IMR-90 (cell line): ENCODE measurements at regions not wholly inside any gene's neighbourhood (a gene's known extent, or its start where the extent isn't known, plus 50 kb on each side); places are given as distances from the start of the nearest gene placed in this dataset.

ENCODE experiments used
- ATAC-seq: fragments of 200-7000 bp; cut with Tn5 transposase; 2 replicates; pipeline ENCODE4 v1.9.1; 2020; ENCODE audit warnings: low read depth, mild to moderate bottlenecking, moderate library complexity
- BruUV-seq: library from RNA; stranded (reverse); fragments of 400-500 nt; replicated peaks from 2 replicates; lab custom pipeline; 2021; lab: Mats Ljungman, UMichigan
- CTCF ChIA-PET: fragments of 300-600 bp; formaldehyde crosslinking; extraction: SDS; loops from one replicate; lab custom pipeline; 2021; ENCODE audit warnings: antibody characterized with exemption; lab: Yijun Ruan, JAX
- POLR2A ChIA-PET: fragments of 300-600 bp; sonication (Branson Sonifier 250); formaldehyde crosslinking; loops from one replicate; lab custom pipeline; 2022; ENCODE audit warnings: antibody characterized with exemption; ENCODE audit not compliant: unreplicated experiment; lab: Charles Lee
- DNase-seq: peaks from one replicate; pipeline ENCODE4 v3.0.0; 2013
- H2AFZ ChIP-seq: replicated peaks from 2 replicates; pipeline ENCODE3; 2013; ENCODE audit warnings: low read length, mild to moderate bottlenecking; ENCODE audit not compliant: poor library complexity
- H2AK5ac ChIP-seq: 2 replicates; pipeline ENCODE4 v1.6.1; 2013; ENCODE audit warnings: low read depth, low read length, inconsistent platforms
- H2AK9ac ChIP-seq: replicated peaks from 2 replicates; pipeline ENCODE3; 2013; ENCODE audit warnings: mild to moderate bottlenecking, low read depth, low read length, moderate library complexity; ENCODE audit not compliant: poor library complexity
- H2BK120ac ChIP-seq: 2 replicates; pipeline ENCODE4 v1.6.1; 2013; ENCODE audit warnings: low read depth, low read length, inconsistent platforms
- H2BK15ac ChIP-seq: 3 replicates; pipeline ENCODE4 v1.6.1; 2013; ENCODE audit warnings: low read depth, low read length, inconsistent platforms
- H2BK20ac ChIP-seq: 2 replicates; pipeline ENCODE4 v1.6.1; 2013; ENCODE audit warnings: low read depth, mild to moderate bottlenecking, inconsistent platforms, low read length, moderate library complexity
- H2BK5ac ChIP-seq: 2 replicates; pipeline ENCODE4 v1.6.1; 2013; ENCODE audit warnings: mild to moderate bottlenecking, low read depth, low read length, inconsistent platforms; ENCODE audit not compliant: poor library complexity, severe bottlenecking
- H3K14ac ChIP-seq: replicated peaks from 2 replicates; pipeline ENCODE4 v1.6.1; 2013; ENCODE audit warnings: low read depth, low read length, inconsistent platforms
- H3K18ac ChIP-seq: 2 replicates; pipeline ENCODE4 v1.6.1; 2013; ENCODE audit warnings: low read depth, low read length, control low read depth
- H3K23ac ChIP-seq: 2 replicates; pipeline ENCODE4 v1.6.1; 2013; ENCODE audit warnings: low read depth, low read length, inconsistent platforms
- H3K27ac ChIP-seq: 2 replicates; pipeline ENCODE4 v1.5.1; 2013; ENCODE audit warnings: mild to moderate bottlenecking, control low read depth, low read length; ENCODE audit not compliant: insufficient read depth
- H3K27me3 ChIP-seq: 2 replicates; pipeline ENCODE4 v1.6.1; 2013; ENCODE audit warnings: low read length; ENCODE audit not compliant: control insufficient read depth, insufficient read depth
- H3K36me3 ChIP-seq: 2 replicates; pipeline ENCODE4 v1.6.1; 2013; ENCODE audit warnings: low read length, mixed read lengths; ENCODE audit not compliant: control insufficient read depth, insufficient read depth
- H3K4ac ChIP-seq: 2 replicates; pipeline ENCODE4 v1.6.1; 2013; ENCODE audit warnings: low read depth, low read length, inconsistent platforms
- H3K4me1 ChIP-seq: 2 replicates; pipeline ENCODE4 v1.6.1; 2013; ENCODE audit warnings: low read length, mixed read lengths; ENCODE audit not compliant: control insufficient read depth, insufficient read depth
- H3K4me2 ChIP-seq: 2 replicates; pipeline ENCODE4 v1.6.1; 2013; ENCODE audit warnings: low read depth, mild to moderate bottlenecking, control low read depth, low read length, moderate library complexity
- H3K4me3 ChIP-seq: 2 replicates; pipeline ENCODE4 v1.5.1; 2013; ENCODE audit warnings: low read depth, mild to moderate bottlenecking, control low read depth, low read length, moderate library complexity; ENCODE audit not compliant: insufficient read depth
- H3K56ac ChIP-seq: 2 replicates; pipeline ENCODE4 v1.6.1; 2013; ENCODE audit warnings: low read length, inconsistent platforms; ENCODE audit not compliant: insufficient read depth; ENCODE audit errors: extremely low read depth
- H3K79me1 ChIP-seq, 2 experiments: 2 replicates each; pipeline ENCODE4 v1.6.1; 2013; ENCODE audit warnings: low read length in 2 of 2, inconsistent platforms in 1 of 2, low read depth in 1 of 2
- H3K9ac ChIP-seq: 2 replicates; pipeline ENCODE4 v1.6.1; 2013; ENCODE audit warnings: low read depth, low read length, control low read depth
- H3K9me1 ChIP-seq: 2 replicates; pipeline ENCODE4 v1.6.1; 2013; ENCODE audit warnings: low read length, inconsistent platforms; ENCODE audit not compliant: insufficient read depth
- H3K9me3 ChIP-seq: 2 replicates; pipeline ENCODE4 v1.6.1; 2013; ENCODE audit warnings: low read length; ENCODE audit not compliant: control insufficient read depth, insufficient read depth
- H4K20me1 ChIP-seq: 2 replicates; pipeline ENCODE4 v1.6.1; 2013; ENCODE audit warnings: low read length, inconsistent platforms; ENCODE audit not compliant: insufficient read depth
- H4K5ac ChIP-seq: 2 replicates; pipeline ENCODE4 v1.6.1; 2013; ENCODE audit warnings: mild to moderate bottlenecking, low read depth, low read length, control low read depth
- H4K8ac ChIP-seq, 2 experiments: 2 replicates each; pipeline ENCODE4 v1.6.1; 2013; ENCODE audit warnings: low read depth in 2 of 2, low read length in 2 of 2, control low read depth in 1 of 2, inconsistent platforms in 1 of 2
- H4K91ac ChIP-seq: 2 replicates; pipeline ENCODE4 v1.6.1; 2013; ENCODE audit warnings: low read depth, low read length, inconsistent platforms; ENCODE audit not compliant: insufficient read depth
- CEBPB ChIP-seq: IDR thresholded peaks from 2 replicates; pipeline ENCODE4 v1.6.1; 2012; ENCODE audit warnings: low read depth, low read length, improper control_type of control experiment
- CHD1 ChIP-seq: IDR thresholded peaks from 2 replicates; pipeline ENCODE4 v1.6.1; 2012; ENCODE audit warnings: low read depth, low read length, improper control_type of control experiment
- CTCF ChIP-seq: conservative IDR thresholded peaks from 2 replicates; pipeline ENCODE4 v1.5.1; 2012; ENCODE audit warnings: mild to moderate bottlenecking, low read depth, low read length, improper control_type of control experiment
- ELK1 ChIP-seq: fragments of 150-350 bp; IDR thresholded peaks from 2 replicates; pipeline ENCODE4 v1.6.1; 2016; ENCODE audit warnings: low read depth, mild to moderate bottlenecking, low read length, moderate library complexity, borderline replicate concordance
- FOS ChIP-seq: fragments of 150-350 bp; IDR thresholded peaks from 2 replicates; pipeline ENCODE4 v1.6.1; 2016; ENCODE audit warnings: low read depth, low read length
- MAFK ChIP-seq: IDR thresholded peaks from 2 replicates; pipeline ENCODE4 v1.6.1; 2012; ENCODE audit warnings: low read depth, low read length, improper control_type of control experiment
- MAZ ChIP-seq: IDR thresholded peaks from 2 replicates; pipeline ENCODE4 v1.6.1; 2012; ENCODE audit warnings: low read depth, mild to moderate bottlenecking, low read length, improper control_type of control experiment, moderate library complexity, borderline replicate concordance
- MXI1 ChIP-seq: IDR thresholded peaks from 2 replicates; pipeline ENCODE4 v1.6.1; 2012; ENCODE audit warnings: low read depth, mild to moderate bottlenecking, low read length, moderate library complexity, borderline replicate concordance
- NFE2L2 ChIP-seq: fragments of 150-350 bp; IDR thresholded peaks from 2 replicates; pipeline ENCODE4 v1.6.1; 2016; ENCODE audit warnings: low read depth, mild to moderate bottlenecking, low read length
- RAD21 ChIP-seq: IDR thresholded peaks from 2 replicates; pipeline ENCODE4 v1.6.1; 2012; ENCODE audit warnings: low read length, improper control_type of control experiment
- RCOR1 ChIP-seq: IDR thresholded peaks from 2 replicates; pipeline ENCODE4 v1.6.1; 2012; ENCODE audit warnings: mild to moderate bottlenecking, low read length, improper control_type of control experiment; ENCODE audit not compliant: insufficient replicate concordance
- SMC3 ChIP-seq: fragments of 150-350 bp; IDR thresholded peaks from 2 replicates; pipeline ENCODE4 v1.6.1; 2016; ENCODE audit warnings: low read depth, mild to moderate bottlenecking, antibody characterized with exemption, low read length, moderate library complexity
- USF2 ChIP-seq: fragments of 150-350 bp; IDR thresholded peaks from 2 replicates; pipeline ENCODE4 v1.6.1; 2017; ENCODE audit warnings: mild to moderate bottlenecking, antibody characterized with exemption, low read length, low read depth
- WGBS, 2 experiments: methylation state at CpG; one replicate each; pipeline versions ENCODE4 v1.1.5 to v1.1.7; 2013; ENCODE audit warnings: missing lambda C conversion rate in 2 of 2; ENCODE audit not compliant: insufficient read length in 1 of 2; ENCODE audit errors: extremely low coverage in 2 of 2; 5-methylcytosine and 5-hydroxymethylcytosine counted together
- dilution Hi-C: fragments of 300-500 bp; cut with HindIII; formaldehyde crosslinking; loops from one replicate; pipeline ENCODE4 v1.14.3; 2018; ENCODE audit warnings: low sequenced_read_pairs; ENCODE audit not compliant: unreplicated experiment
- in situ Hi-C: fragments of 300-500 bp; cut with MboI; formaldehyde crosslinking; loops from 3 replicates; pipeline ENCODE4 v1.14.3; 2019; ENCODE audit warnings: low sequenced_read_pairs, inconsistent platforms, mixed read lengths
- intact Hi-C: fragments of 100-400 bp; cut with micrococcal nuclease; formaldehyde crosslinking; loops from 2 replicates; pipeline ENCODE4 v1.10.0; 2022

- DNase-seq, result no peak
- ChIA-PET POLR2A (no interaction called here), CTCF (interaction anchor here (0.5 kb wide), 1 partner anchor 592 kb away, joined by 3 read pairs; no protein-coding TSS in a partner anchor)
- Histone ChIP-seq H4K91ac (no peak overlapping the region; the same call in 1 of the 2 replicates), H2AFZ (no peak overlapping the region), H3K4me2 (no peak overlapping the region), H3K9me1 (no peaks in the 10 kb centered on the region; the same call in 1 of the 2 replicates), H2AK9ac (no peak overlapping the region), H4K8ac (no peak overlapping the region), H3K56ac (no peak overlapping the region), H3K9ac (no peak overlapping the region), H4K5ac (no peak overlapping the region), H3K9me3 (no peaks in the 10 kb centered on the region), H3K27me3 (no peaks in the 10 kb centered on the region; the same call in 1 of the 2 replicates), H3K4me1 (no peaks in the 10 kb centered on the region), H2AK5ac (no peak overlapping the region), H2BK15ac (no peak overlapping the region), H3K4ac (no peak overlapping the region), H3K4me3 (no peak overlapping the region), H3K36me3 (no peaks in the 10 kb centered on the region), H3K23ac (no peak overlapping the region), H3K27ac (no peak overlapping the region), H3K79me1 (no peaks in the 10 kb centered on the region), H3K18ac (no peak overlapping the region), H4K20me1 (no peaks in the 10 kb centered on the region), H2BK20ac (no peak overlapping the region), H3K14ac (no peak overlapping the region), H2BK5ac (no peak overlapping the region), H2BK120ac (no peak overlapping the region)
- dilution Hi-C loops, result no loop called here
- ATAC-seq, result no peak
- WGBS, 2 experiments, result no CpG with 5 or more reads among the region's 7 CpGs
- in situ Hi-C loops, result no loop called here
- no TSS peak for BruUV-seq
- intact Hi-C loops, result no loop called here
- no peak for TF ChIP-seq MAZ
- TF ChIP-seq SMC3, result no peak
- no peak for TF ChIP-seq USF2
- no peak for TF ChIP-seq NFE2L2
- TF ChIP-seq CEBPB, result no peak
- no peak for TF ChIP-seq RAD21
- TF ChIP-seq MXI1, result no peak
- no peak for TF ChIP-seq MAFK
- TF ChIP-seq FOS, result no peak
- no peak for TF ChIP-seq CTCF
- TF ChIP-seq ELK1, result no peak
- TF ChIP-seq RCOR1, result no peak
- no peak for TF ChIP-seq CHD1
Observed at GRCh38 chr12:5305425-5305824, 126.5 kb upstream of the NTF3 start.
